ENCODE measurements at regions not wholly inside any gene's neighbourhood (a gene's known extent, or its start where the extent isn't known, plus 50 kb on each side); places are given as distances from the start of the nearest gene placed in this dataset.

GRCh38 chr10:131625041-131625440 lies 275.8 kb upstream of the PPP2R2D start:
- Histone ChIP-seq H3K9ac (ENCODE audit: insufficient read depth, low read depth, low read length) (no peak overlapping the region), H3K4me3 (replicated peaks in 1 of 3; ENCODE audit: insufficient read depth in 1 of 3, low read depth in 2 of 3, low read length in 3 of 3) (no peak overlapping the region), H3K79me2 (ENCODE audit: insufficient read depth, low read length) (no peaks in the 10 kb centered on the region), H2AFZ (ENCODE audit: low read length) (no peak overlapping the region), H3K27me3 (ENCODE audit: control insufficient read depth in 1 of 2, insufficient read depth in 2 of 2, low read length in 2 of 2) (peaks cover 0 to 14% of the 10 kb centered on the region in 2 experiments; a peak in 2 of 5 replicates), H4K20me1 (ENCODE audit: insufficient read depth, low read length) (no peaks in the 10 kb centered on the region), H3K36me3 (replicated peaks in 1 of 2; ENCODE audit: control insufficient read depth in 1 of 2, insufficient read depth in 2 of 2, low read length in 2 of 2) (no peaks in the 10 kb centered on the region), H3K9me3 (ENCODE audit: low read length) (no peaks in the 10 kb centered on the region; the same call in 1 of the 2 replicates), H3K4me1 (ENCODE audit: insufficient read depth, low read length) (no peaks in the 10 kb centered on the region), H3K4me2 (ENCODE audit: low read depth, low read length) (no peak overlapping the region), H3K27ac (ENCODE audit: extremely low read length, insufficient read depth, low read length) (no peak overlapping the region)
- CTCF ChIA-PET (ENCODE audit: low intra/inter-chr PET ratio, low total read pairs): no interaction called here
- DNase-seq (ENCODE audit: low spot score): no peak
- intact Hi-C loops (cut with micrococcal nuclease; ENCODE audit: unreplicated experiment) (no loop called here), in situ Hi-C loops (cut with HindIII; ENCODE audit: extremely low pct_ligation_motif_present, low pct_unique_long_range_greater_than_20kb) (no loop called here)
- POLR2A ChIA-PET: no interaction called here
- ATAC-seq: no peak
- no peak for FAIRE-seq
- WGBS (ENCODE audit: low lambda C conversion rate): 100% methylated on average over 3 of the region's 26 CpGs
- no TSS peak for BruUV-seq (replicated peaks)
- TF ChIP-seq HMGXB4 (CRISPR knock-in tag; IDR thresholded peaks at IDR 0.05; ENCODE audit: borderline replicate concordance in 1 of 2, low read depth in 1 of 2) (no peak), ZNF597 (CRISPR knock-in tag; IDR thresholded peaks at IDR 0.05) (no peak), ZFP36 (IDR thresholded peaks at IDR 0.05; ENCODE audit: borderline replicate concordance, low read depth, low read length, partially characterized antibody) (no peak), DDIT3 (CRISPR knock-in tag; IDR thresholded peaks at IDR 0.05) (no peak), ZSCAN29 (CRISPR knock-in tag; conservative IDR thresholded peaks at IDR 0.05) (no peak), PHF8 (CRISPR knock-in tag; IDR thresholded peaks at IDR 0.05) (no peak), THAP11 (CRISPR knock-in tag; IDR thresholded peaks at IDR 0.05) (no peak), ZNF496 (CRISPR knock-in tag; IDR thresholded peaks at IDR 0.05; ENCODE audit: insufficient replicate concordance) (no peak), SKIL (CRISPR knock-in tag; IDR thresholded peaks at IDR 0.05; ENCODE audit: borderline replicate concordance) (no peak), MIER3 (CRISPR knock-in tag; IDR thresholded peaks at IDR 0.05; ENCODE audit: borderline replicate concordance) (no peak), ZXDC (CRISPR knock-in tag; IDR thresholded peaks at IDR 0.05) (no peak), ZZZ3 (CRISPR knock-in tag; IDR thresholded peaks at IDR 0.05; ENCODE audit: borderline replicate concordance) (no peak)
